GM21737 (cell line): ENCODE measurements at regions not wholly inside any gene's neighbourhood (a gene's known extent, or its start where the extent isn't known, plus 50 kb on each side); places are given as distances from the start of the nearest gene placed in this dataset.
"Not testable (repeated sequence)": the region's sequence is repeated elsewhere in the genome, so short reads cannot be mapped to it uniquely, and the experiment has no call there.

ENCODE experiments used
- ATAC-seq: cut with Tn5 transposase; IDR thresholded peaks from one replicate; pipeline ENCODE4 v1.9.1; 2021; ENCODE audit warnings: mild to moderate bottlenecking, moderate library complexity; ENCODE audit not compliant: unreplicated experiment

GRCh38 chr7:119522698-119523097 lies 750.3 kb upstream of the KCND2 start:
- ATAC-seq = no peak

GRCh38 chr7:119545118-119545517 lies 727.9 kb upstream of the KCND2 start:
- ATAC-seq = no peak

GRCh38 chr7:119555788-119556187 lies 717.2 kb upstream of the KCND2 start:
- ATAC-seq = no peak

- no peak for ATAC-seq
Observed at GRCh38 chr7:119556436-119556835, 716.5 kb upstream of the KCND2 start.

- ATAC-seq = no peak
Observed at GRCh38 chr7:119561751-119562150, 711.2 kb upstream of the KCND2 start.

- ATAC-seq = no peak
Observed at GRCh38 chr7:119562839-119563238, 710.1 kb upstream of the KCND2 start.

GRCh38 chr7:119571666-119572065 lies 701.3 kb upstream of the KCND2 start:
- no peak for ATAC-seq

GRCh38 chr7:119572132-119572531 lies 700.8 kb upstream of the KCND2 start:
- ATAC-seq = no peak

- no peak for ATAC-seq
Observed at GRCh38 chr7:119572541-119572940, 700.4 kb upstream of the KCND2 start.

GRCh38 chr7:119578116-119578515 lies 694.9 kb upstream of the KCND2 start:
- no peak for ATAC-seq

- no peak for ATAC-seq
Observed at GRCh38 chr7:119594956-119595355, 678.0 kb upstream of the KCND2 start.

GRCh38 chr7:119596651-119597050 lies 676.3 kb upstream of the KCND2 start:
- no peak for ATAC-seq

- no peak for ATAC-seq
Observed at GRCh38 chr7:119606297-119606696, 666.7 kb upstream of the KCND2 start.

- ATAC-seq = no peak
Observed at GRCh38 chr7:119620769-119621168, 652.2 kb upstream of the KCND2 start.

- ATAC-seq = no peak
Observed at GRCh38 chr7:119623427-119623826, 649.5 kb upstream of the KCND2 start.

- no peak for ATAC-seq
Observed at GRCh38 chr7:119630406-119630969, 642.5 kb upstream of the KCND2 start.

GRCh38 chr7:119633812-119634211 lies 639.2 kb upstream of the KCND2 start:
- not testable (repeated sequence) for ATAC-seq

- ATAC-seq = no peak
Observed at GRCh38 chr7:119640326-119640725, 632.6 kb upstream of the KCND2 start.

- ATAC-seq = no peak
Observed at GRCh38 chr7:119640861-119641260, 632.1 kb upstream of the KCND2 start.

- ATAC-seq = no peak
Observed at GRCh38 chr7:119643558-119643957, 629.4 kb upstream of the KCND2 start.

GRCh38 chr7:119647286-119647685 lies 625.7 kb upstream of the KCND2 start:
- ATAC-seq = no peak

- not testable (repeated sequence) for ATAC-seq
Observed at GRCh38 chr7:119648752-119649151, 624.2 kb upstream of the KCND2 start.

- no peak for ATAC-seq
Observed at GRCh38 chr7:119660080-119660479, 612.9 kb upstream of the KCND2 start.
